Dedifferentiated amniotic fluid mesenchymal stem cell (primary cell): ENCODE measurements at regions not wholly inside any gene's neighbourhood (a gene's known extent, or its start where the extent isn't known, plus 50 kb on each side); places are given as distances from the start of the nearest gene placed in this dataset.

Source experiments
- DNase-seq: peaks from one replicate; pipeline ENCODE4 v3.0.0-alpha.2; 2016; ENCODE audit errors: extremely low spot score

- DNase-seq, result no peak
Observed at GRCh38 chr2:37425408-37425807, 81.0 kb downstream of the QPCT start.

DNA sequence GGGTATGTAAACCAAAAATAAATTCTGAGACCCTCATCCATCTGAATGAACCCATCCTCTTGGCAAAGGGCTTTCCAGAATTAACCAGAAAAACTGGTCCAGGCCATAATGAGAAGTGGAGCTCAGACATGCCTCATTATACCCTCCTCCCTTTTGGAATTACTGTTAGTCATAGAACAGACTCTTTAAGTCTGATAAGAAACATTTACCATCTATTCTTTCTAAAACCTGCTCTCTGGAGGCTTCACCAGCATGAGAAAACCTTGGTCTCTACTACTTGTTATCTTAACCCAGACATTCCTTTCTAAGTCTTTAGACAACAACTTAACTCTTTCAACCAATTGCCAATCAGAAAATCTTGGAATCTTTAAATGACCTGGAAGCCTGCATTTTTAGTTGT is 82.8 kb downstream of the QPCT start:
- DNase-seq, result no peak

DNA sequence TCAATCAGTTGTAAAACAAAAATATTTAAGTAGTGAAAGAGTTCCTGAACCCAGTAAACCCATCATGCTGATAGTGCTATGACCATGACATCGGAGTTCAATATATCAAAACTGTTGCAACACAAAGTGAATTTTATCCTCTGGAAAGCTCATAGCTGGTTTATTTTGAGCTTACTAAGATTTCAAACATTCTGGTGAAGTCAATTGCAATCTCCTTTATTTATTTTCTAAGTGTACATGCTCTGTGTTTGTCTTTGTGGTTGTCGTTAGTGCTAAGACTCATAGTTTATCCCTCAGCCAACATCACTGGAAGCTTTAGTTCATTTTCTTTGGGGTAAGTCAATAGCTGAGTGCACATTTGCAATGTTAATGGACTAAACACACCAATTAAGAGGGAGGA is 91.9 kb downstream of the QPCT start:
- peak; percentile 53 for DNase-seq

GRCh38 chr2:37439131-37439642 is 94.8 kb downstream of the QPCT start:
- no peak for DNase-seq

- no peak for DNase-seq
Observed at GRCh38 chr2:37441055-37441454, 96.6 kb downstream of the QPCT start.

- DNase-seq, result no peak
Observed at GRCh38 chr2:37443082-37443481, 98.7 kb downstream of the QPCT start.

DNA sequence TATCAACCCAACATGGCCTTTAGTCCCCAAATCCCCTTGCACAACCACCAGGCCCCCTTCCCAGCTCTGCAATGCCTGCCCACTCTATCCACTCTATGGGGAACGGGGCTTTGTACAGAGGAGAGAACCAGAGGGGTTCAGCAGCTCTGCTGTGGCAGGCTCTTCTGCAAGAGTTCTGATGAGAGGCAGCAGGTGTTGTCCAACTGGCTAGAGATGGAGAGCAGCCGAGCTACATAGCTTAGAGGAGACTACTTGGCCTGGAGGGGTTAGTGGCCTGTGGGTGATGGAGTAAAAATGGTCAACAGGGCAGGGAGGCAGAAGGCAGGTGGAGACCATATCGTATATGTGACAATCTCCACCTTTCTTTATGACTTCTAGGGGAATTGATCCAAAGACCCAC is 103.0 kb downstream of the QPCT start:
- DNase-seq, result no peak

DNA sequence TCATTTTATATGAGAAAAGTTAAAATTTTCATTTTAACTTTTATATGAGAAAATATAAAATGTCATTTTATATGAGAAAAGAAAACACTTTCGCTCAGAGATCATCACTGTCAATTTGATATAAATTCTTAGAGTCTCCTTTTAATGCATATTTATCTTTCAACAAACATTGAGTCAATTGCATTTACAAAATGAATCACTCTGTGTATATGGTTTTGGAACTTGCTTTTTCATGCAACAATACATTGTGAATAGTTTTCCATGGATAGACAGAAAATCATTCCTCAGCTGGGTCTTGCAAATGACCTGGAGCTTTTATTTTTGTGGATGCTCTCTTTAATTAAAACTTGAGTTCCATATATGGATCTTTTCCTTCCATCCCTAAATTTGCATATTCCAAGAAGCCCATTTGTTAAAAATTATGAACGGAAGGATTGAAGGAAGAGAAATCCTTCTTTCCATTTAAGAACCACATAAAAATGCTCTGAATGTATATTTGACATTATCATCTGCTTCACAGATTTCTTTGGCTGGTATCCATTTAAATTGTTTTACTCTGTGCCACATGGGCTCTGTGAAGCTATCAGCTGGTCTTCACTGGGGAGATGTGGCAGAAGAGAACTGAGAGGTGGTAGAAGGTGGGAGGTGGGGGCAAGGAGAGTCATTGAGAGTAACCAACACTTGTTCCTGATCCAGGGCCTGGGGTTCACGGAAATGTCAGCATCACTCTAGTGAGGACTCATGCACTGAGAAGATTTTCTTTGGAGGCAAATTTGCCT is 104.1 kb downstream of the QPCT start:
- DNase-seq, result no peak

DNA sequence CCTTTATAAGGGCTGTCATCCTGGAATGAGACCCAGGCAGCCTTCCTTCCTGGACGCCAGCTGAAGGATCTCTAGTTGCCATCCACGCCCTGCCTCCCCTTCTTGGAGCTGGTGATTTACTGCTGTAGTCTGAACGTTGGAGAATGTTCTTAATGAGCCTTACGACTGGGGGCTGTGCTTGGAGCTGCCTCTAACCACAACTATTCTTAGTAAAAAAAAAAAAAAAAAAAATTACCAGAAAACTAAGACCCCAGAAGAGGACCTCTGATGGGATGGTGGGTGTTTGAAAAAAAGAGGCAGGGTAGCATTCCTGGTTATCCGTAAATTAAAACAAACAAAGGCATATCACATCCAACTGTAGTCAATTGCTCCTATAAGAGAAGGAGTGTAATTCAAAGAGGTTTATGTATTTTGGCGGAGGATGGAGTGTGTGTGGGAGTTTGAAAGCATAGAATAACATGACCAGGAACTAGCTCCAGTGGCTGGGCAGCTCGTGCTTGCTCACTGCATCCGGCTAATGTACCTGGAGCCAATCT is 105.4 kb downstream of the QPCT start:
- no peak for DNase-seq

DNA sequence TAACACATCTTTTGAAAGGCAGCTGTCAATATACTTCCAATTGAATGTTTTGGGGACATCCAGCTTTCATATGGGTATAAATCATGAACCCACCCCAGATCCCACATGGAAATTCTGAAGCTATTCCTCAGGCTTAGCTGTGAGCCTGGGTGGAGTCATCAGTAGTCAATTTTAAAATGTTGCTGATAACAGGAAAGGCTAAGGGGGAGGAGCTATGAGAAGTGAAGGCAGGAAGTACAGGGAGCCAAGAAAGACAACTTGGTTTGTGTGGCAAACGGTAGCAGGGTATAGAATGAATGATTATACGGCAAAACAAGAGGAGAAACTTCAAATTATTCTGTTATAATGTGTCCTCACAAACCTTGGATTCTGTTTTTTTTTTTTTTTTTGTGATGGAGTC is 108.6 kb downstream of the QPCT start:
- DNase-seq, result no peak

DNA sequence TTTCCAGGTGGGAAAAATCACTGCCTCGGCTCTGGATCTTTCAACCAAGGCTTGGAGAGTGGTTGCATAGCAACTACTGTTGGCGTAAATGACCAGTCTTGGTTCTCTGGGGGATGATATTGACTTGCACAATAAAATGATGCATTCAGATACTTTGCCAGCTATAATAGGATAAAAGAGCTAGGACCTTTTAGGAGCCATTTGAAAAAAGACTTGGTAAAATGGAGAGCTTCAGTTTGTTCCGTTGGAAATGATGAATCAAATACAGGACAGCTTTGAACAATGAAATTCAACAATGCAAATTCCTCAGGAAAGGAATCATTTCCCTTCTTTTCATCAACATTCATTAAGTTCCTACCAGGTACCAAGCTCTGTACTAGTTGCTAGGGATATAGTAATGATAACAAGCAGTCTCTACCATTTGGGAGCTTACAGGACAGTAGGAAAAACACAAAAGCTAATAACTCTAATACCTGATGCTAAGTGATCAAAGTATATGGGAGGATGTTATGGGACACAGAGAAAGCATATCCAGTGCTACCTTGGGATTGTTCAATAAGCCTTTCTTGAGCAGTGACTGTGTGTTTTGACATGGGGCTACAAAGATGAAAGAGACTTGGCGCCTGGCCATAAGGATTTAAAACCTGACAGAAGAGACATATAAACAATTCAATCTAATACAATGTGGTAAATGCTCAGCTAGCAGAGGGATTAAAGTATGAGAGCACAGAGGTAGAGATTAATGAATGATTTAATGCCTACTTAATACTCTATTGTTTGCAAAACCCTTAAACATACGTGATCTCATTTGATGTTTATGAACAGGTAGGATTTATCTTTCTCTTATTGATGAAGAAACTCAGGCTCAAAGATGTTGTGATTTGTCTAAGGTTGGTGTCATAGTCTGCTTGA is 110.7 kb downstream of the QPCT start:
- no peak for DNase-seq

DNA sequence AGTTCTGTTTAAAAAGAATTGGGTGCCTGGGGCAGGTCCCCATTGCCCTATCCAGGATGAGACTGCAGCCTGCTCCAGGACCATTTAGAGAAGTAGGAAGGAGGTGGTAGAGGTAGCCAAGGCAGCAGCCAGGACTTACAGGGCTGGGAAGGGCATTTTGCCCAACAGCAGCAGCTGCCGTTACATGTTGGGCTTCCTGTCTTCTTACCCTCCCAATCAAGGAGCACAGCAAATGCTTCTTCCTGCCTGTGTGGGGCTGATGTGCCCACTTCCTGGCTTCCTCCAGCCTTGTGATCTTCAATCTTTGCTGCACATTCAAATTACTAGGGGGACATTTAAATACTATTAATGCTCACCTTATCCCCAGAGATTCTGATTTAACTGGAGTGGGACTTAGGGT is 112.0 kb downstream of the QPCT start:
- DNase-seq, result no peak

- DNase-seq, result peak; percentile 27
Observed at GRCh38 chr2:37457401-37457901, 113.0 kb downstream of the QPCT start.

DNA sequence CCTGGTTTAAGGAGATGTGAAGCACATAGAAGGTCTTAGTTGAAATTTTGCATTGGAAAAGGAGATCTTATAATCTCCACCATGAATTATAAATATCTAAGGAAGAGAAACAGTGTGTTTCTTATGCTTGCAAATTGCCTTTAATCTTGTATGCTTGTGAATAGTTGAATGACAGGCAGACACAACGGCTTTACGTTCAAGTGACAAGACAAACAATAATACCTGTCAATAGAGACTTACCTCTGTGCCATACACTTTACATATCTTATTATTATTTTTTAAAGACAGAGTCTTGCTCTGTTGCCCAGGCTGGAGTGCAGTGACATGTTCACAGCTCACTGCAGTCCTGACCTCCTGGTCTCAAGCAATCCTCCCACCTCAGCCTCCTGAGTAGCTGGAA is 113.7 kb downstream of the QPCT start:
- DNase-seq, result no peak

DNA sequence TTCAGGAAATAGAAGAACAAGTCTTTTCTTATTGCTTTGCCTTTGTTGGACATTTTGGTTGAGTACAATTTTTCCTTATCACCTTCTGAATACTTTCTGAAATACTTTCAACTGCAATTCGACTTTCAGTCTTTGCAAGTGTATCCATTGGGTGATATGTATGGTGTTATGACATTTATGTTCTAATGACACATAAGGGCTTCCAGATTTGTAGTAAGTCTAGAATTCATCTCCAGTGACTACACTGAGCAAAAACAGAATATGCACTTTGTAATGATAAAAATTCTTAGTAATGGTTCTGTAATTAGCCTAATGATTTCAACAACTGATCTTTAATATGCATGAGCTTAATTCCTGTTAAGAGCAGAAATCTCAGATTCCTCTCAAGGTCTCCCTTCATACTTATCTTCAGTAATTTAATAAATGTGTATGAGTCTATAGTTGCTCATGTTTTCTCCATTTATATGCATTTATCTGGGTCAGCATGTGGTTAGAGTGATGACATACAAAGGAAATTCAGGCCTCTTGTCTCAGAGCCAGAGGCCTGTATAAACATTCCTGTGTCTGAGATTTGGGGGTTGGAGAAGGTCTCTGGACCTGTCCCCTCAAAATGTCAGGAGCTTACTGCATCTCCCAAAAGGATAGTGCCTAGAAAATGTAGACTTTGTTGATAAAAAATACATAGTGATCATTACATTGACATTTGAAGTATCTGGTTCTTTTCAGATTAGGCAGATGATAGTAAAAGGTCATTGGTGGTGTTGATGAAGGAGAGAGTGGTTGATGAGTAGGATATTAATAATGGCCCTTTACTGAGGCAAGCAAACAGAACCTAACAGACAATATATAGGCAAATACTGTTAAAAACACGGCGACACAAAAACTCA is 114.9 kb downstream of the QPCT start:
- peak; percentile 70 for DNase-seq

DNA sequence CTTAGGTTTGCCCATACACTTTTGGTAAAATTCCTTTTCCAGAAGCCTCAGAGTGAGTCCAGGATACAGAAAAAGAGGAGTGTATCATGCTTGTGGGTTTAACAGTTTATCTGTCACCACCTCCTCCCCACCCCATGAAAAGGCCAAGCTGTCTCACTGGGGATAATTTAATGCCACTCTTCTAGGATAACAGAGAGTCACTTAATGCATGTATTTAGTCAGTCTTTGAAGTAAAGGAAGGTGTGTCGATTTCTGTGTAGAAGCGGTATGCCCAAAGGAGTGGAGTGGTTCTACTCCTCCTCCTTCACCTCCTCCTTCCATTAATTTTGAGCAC is 116.4 kb downstream of the QPCT start:
- no peak for DNase-seq

- DNase-seq, result no peak
Observed at GRCh38 chr2:37464067-37464466, 119.6 kb downstream of the QPCT start.

- no peak for DNase-seq
Observed at GRCh38 chr2:37466533-37467222, 122.2 kb downstream of the QPCT start.

DNA sequence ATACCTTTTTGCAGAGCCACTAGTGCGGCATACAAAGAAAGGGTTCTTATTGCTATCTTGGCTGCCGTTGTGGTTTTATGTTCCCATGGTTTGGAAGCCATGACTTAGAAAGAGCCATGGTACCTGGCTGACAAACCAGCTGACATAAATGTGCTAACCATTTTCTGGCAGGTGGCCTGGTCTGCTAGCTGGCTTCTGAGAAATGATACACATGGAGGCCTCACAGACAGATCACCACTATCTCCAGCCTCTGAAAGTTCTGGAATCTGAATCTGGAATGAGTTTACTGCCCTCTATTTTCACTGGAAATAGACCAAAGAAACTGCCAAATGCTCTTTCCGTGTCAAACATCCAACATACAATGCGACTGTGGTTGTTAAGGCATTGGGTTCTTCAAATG is 123.7 kb downstream of the QPCT start:
- DNase-seq, result no peak

- DNase-seq, result no peak
Observed at GRCh38 chr2:37469126-37469525, 124.7 kb downstream of the QPCT start.

- no peak for DNase-seq
Observed at GRCh38 chr2:37471104-37471503, 126.7 kb downstream of the QPCT start.
